ENCODE measurements at regions not wholly inside any gene's neighbourhood (a gene's known extent, or its start where the extent isn't known, plus 50 kb on each side); places are given as distances from the start of the nearest gene placed in this dataset.

GRCh38 chr5:168192120-168192519 lies 99.3 kb upstream of the WWC1 start:
- Histone ChIP-seq H3K4me2 (ENCODE audit: insufficient read depth, low read length) (no peak overlapping the region), H4K20me1 (ENCODE audit: insufficient read depth, low read length) (no peaks in the 10 kb centered on the region), H3K9me3 (ENCODE audit: low read depth, low read length) (no peaks in the 10 kb centered on the region), H3K4me3 (ENCODE audit: insufficient read depth, low read length) (no peak overlapping the region), H3K4me1 (ENCODE audit: insufficient read depth, low read length) (no peaks in the 10 kb centered on the region), H2AFZ (ENCODE audit: low read length) (no peak overlapping the region), H3K79me2 (ENCODE audit: insufficient read depth, low read length) (no peaks in the 10 kb centered on the region), H3K27me3 (ENCODE audit: insufficient read depth, low read length) (no peaks in the 10 kb centered on the region), H3K36me3 (ENCODE audit: insufficient read depth, low read length) (no peaks in the 10 kb centered on the region), H3K27ac (ENCODE audit: low read depth, low read length) (no peak overlapping the region)
- no peak for TF ChIP-seq CTCF (IDR thresholded peaks at IDR 0.05; ENCODE audit: extremely low read depth, low read depth, low read length)
- no peak for DNase-seq (ENCODE audit: insufficient read length, low spot score, missing footprints)

GRCh38 chr5:168193493-168194250 lies 97.8 kb upstream of the WWC1 start:
- Histone ChIP-seq H3K79me2 (ENCODE audit: insufficient read depth, low read length) (no peaks in the 10 kb centered on the region), H3K36me3 (ENCODE audit: insufficient read depth, low read length) (no peaks in the 10 kb centered on the region), H3K9me3 (ENCODE audit: low read depth, low read length) (no peaks in the 10 kb centered on the region), H3K4me1 (ENCODE audit: insufficient read depth, low read length) (no peaks in the 10 kb centered on the region), H3K27ac (ENCODE audit: low read depth, low read length) (no peak overlapping the region), H3K4me3 (ENCODE audit: insufficient read depth, low read length) (no peak overlapping the region), H3K27me3 (ENCODE audit: insufficient read depth, low read length) (no peaks in the 10 kb centered on the region), H4K20me1 (ENCODE audit: insufficient read depth, low read length) (no peaks in the 10 kb centered on the region), H2AFZ (ENCODE audit: low read length) (no peak overlapping the region), H3K4me2 (ENCODE audit: insufficient read depth, low read length) (no peak overlapping the region)
- TF ChIP-seq CTCF (IDR thresholded peaks at IDR 0.05; ENCODE audit: extremely low read depth, low read depth, low read length) = no peak
- no peak for DNase-seq (ENCODE audit: insufficient read length, low spot score, missing footprints)

GRCh38 chr5:168195110-168195509 lies 96.3 kb upstream of the WWC1 start:
- Histone ChIP-seq H3K9me3 (ENCODE audit: low read depth, low read length) (no peaks in the 10 kb centered on the region), H3K4me3 (ENCODE audit: insufficient read depth, low read length) (no peak overlapping the region), H3K27me3 (ENCODE audit: insufficient read depth, low read length) (no peaks in the 10 kb centered on the region), H2AFZ (ENCODE audit: low read length) (no peak overlapping the region), H3K79me2 (ENCODE audit: insufficient read depth, low read length) (no peaks in the 10 kb centered on the region), H3K36me3 (ENCODE audit: insufficient read depth, low read length) (no peaks in the 10 kb centered on the region), H4K20me1 (ENCODE audit: insufficient read depth, low read length) (no peaks in the 10 kb centered on the region), H3K4me1 (ENCODE audit: insufficient read depth, low read length) (no peaks in the 10 kb centered on the region), H3K4me2 (ENCODE audit: insufficient read depth, low read length) (no peak overlapping the region), H3K27ac (ENCODE audit: low read depth, low read length) (no peak overlapping the region)
- no peak for DNase-seq (ENCODE audit: insufficient read length, low spot score, missing footprints)
- TF ChIP-seq CTCF (IDR thresholded peaks at IDR 0.05; ENCODE audit: extremely low read depth, low read depth, low read length) = no peak

- no peaks in the 10 kb centered on the region for H3K4me1 ChIP-seq (ENCODE audit: insufficient read depth, low read length)
- H4K20me1 ChIP-seq (ENCODE audit: insufficient read depth, low read length) = no peaks in the 10 kb centered on the region
- no peaks in the 10 kb centered on the region for H3K36me3 ChIP-seq (ENCODE audit: insufficient read depth, low read length)
- H3K27ac ChIP-seq (ENCODE audit: low read depth, low read length) = no peak overlapping the region
- H3K4me3 ChIP-seq (ENCODE audit: insufficient read depth, low read length) = no peak overlapping the region
- no peaks in the 10 kb centered on the region for H3K9me3 ChIP-seq (ENCODE audit: low read depth, low read length)
- H3K79me2 ChIP-seq (ENCODE audit: insufficient read depth, low read length) = no peaks in the 10 kb centered on the region
- no peak overlapping the region for H3K4me2 ChIP-seq (ENCODE audit: insufficient read depth, low read length)
- H3K27me3 ChIP-seq (ENCODE audit: insufficient read depth, low read length) = no peaks in the 10 kb centered on the region
- no peak for TF ChIP-seq CTCF (IDR thresholded peaks at IDR 0.05; ENCODE audit: extremely low read depth, low read depth, low read length)
- DNase-seq (ENCODE audit: insufficient read length, low spot score, missing footprints) = no peak
- H2AFZ ChIP-seq (ENCODE audit: low read length) = no peak overlapping the region
Measured at GRCh38 chr5:168198359-168198758, 93.1 kb upstream of the WWC1 start.
